ENCODE measurements at regions not wholly inside any gene's neighbourhood (a gene's known extent, or its start where the extent isn't known, plus 50 kb on each side); places are given as distances from the start of the nearest gene placed in this dataset.

- no peaks in the 10 kb centered on the region for H4K20me1 ChIP-seq (replicated peaks; ENCODE audit: insufficient read depth)
- no peaks in the 10 kb centered on the region for H3K27me3 Mint-ChIP-seq (ENCODE audit: insufficient read depth, low read depth, poor library complexity)
- H3K79me2 ChIP-seq (replicated peaks; ENCODE audit: insufficient read depth), result no peaks in the 10 kb centered on the region
- peaks cover 16% of the 10 kb centered on the region; the same call in 1 of the 2 replicates for H3K9me2 ChIP-seq (ENCODE audit: insufficient read depth)
- H3K36me3 Mint-ChIP-seq (ENCODE audit: low read depth), result no peaks in the 10 kb centered on the region
- no peaks in the 10 kb centered on the region for H3F3A ChIP-seq (replicated peaks; ENCODE audit: low read depth)
- no peak overlapping the region for H3K4me3 ChIP-seq
- no peak overlapping the region for H3K4me2 ChIP-seq
- H3K4me3 Mint-ChIP-seq, result no peak overlapping the region
- H2AFZ ChIP-seq, result no peak overlapping the region
- H3K9me3 Mint-ChIP-seq, result no peaks in the 10 kb centered on the region; the same call in 2 of the 3 replicates
- no peaks in the 10 kb centered on the region for H3K27me3 ChIP-seq (ENCODE audit: insufficient read depth)
- H3K36me3 ChIP-seq (ENCODE audit: insufficient read depth), result no peaks in the 10 kb centered on the region
- ATAC-seq, result no peak
- no peaks in the 10 kb centered on the region for H3K4me1 ChIP-seq (ENCODE audit: insufficient read depth)
- H3K4me1 Mint-ChIP-seq, result no peaks in the 10 kb centered on the region
- DNase-seq (ENCODE audit: low spot score), result no peak
- H3K27ac ChIP-seq (ENCODE audit: low read depth), result no peak overlapping the region
- TF ChIP-seq EZH2phosphoT487 (IDR thresholded peaks at IDR 0.05; ENCODE audit: unreplicated experiment) (no peak), ZNF462 (CRISPR knock-in tag; IDR thresholded peaks at IDR 0.05) (no peak), ZNF114 (CRISPR knock-in tag; IDR thresholded peaks at IDR 0.05) (no peak), CTCF (conservative IDR thresholded peaks at IDR 0.05; ENCODE audit: low read depth in 2 of 2) (no peak), POLR2AphosphoS5 (IDR thresholded peaks at IDR 0.05; ENCODE audit: low read depth) (no peak), EZH2 (IDR thresholded peaks at IDR 0.05; ENCODE audit: low read depth, unreplicated experiment) (no peak), JUNB (IDR thresholded peaks at IDR 0.05; ENCODE audit: unreplicated experiment) (no peak), ZNF331 (CRISPR knock-in tag; IDR thresholded peaks at IDR 0.05; ENCODE audit: low read depth) (no peak)
- no peak overlapping the region for H3K27ac Mint-ChIP-seq
These were observed 188.9 kb upstream of the TAB2 start for GRCh38 chr6:149128489-149129145.
